WTC11 (cell line): ENCODE measurements at regions not wholly inside any gene's neighbourhood (a gene's known extent, or its start where the extent isn't known, plus 50 kb on each side); places are given as distances from the start of the nearest gene placed in this dataset.

Source experiments
- ATAC-seq: fragments of 200-7000 bp; cut with Tn5 transposase; 2 replicates; pipeline ENCODE4 v1.10.0; 2021; ENCODE audit warnings: mild to moderate bottlenecking, moderate library complexity
- CTCF ChIA-PET: fragments of 300-600 bp; sonication (Branson Sonifier 250); formaldehyde crosslinking; loops from one replicate; lab custom pipeline; 2021; ENCODE audit warnings: antibody characterized with exemption; lab: Charles Lee
- POLR2A ChIA-PET: fragments of 350-600 bp; sonication (Branson Sonifier 250); formaldehyde crosslinking; loops from one replicate; lab custom pipeline; 2021; ENCODE audit warnings: antibody characterized with exemption; lab: Charles Lee
- DNase-seq: peaks from one replicate; pipeline ENCODE4 v3.0.0; 2021; ENCODE audit warnings: low spot score
- H3K27ac Mint-ChIP-seq: 2 replicates; pipeline ENCODE4 v1.8.0; 2021; ENCODE audit warnings: mixed read lengths
- H3K27me3 Mint-ChIP-seq: 2 replicates; pipeline ENCODE4 v1.8.0; 2021; ENCODE audit warnings: low read depth, mild to moderate bottlenecking, moderate library complexity, mixed read lengths
- H3K36me3 Mint-ChIP-seq: 2 replicates; pipeline ENCODE4 v1.8.0; 2021; ENCODE audit warnings: mixed read lengths
- H3K4me1 Mint-ChIP-seq: 2 replicates; pipeline ENCODE4 v1.8.0; 2022; ENCODE audit warnings: mixed read lengths
- H3K4me3 Mint-ChIP-seq: 2 replicates; pipeline ENCODE4 v1.8.0; 2021; ENCODE audit warnings: mild to moderate bottlenecking, moderate library complexity, mixed read lengths
- H3K9me3 Mint-ChIP-seq: 2 replicates; pipeline ENCODE4 v1.8.0; 2021; ENCODE audit warnings: mixed read lengths
- CBFB ChIP-seq: sonication (generic); formaldehyde crosslinking; IDR thresholded peaks from 2 replicates; pipeline ENCODE4 v1.8.1; 2022; ENCODE audit warnings: mild to moderate bottlenecking, low read depth, missing genetic modification reagents
- E2F4 ChIP-seq: sonication (generic); formaldehyde crosslinking; IDR thresholded peaks from 2 replicates; pipeline ENCODE4 v1.8.1; 2022; ENCODE audit warnings: low read depth, mild to moderate bottlenecking, moderate library complexity, missing genetic modification reagents, borderline replicate concordance
- EMX1 ChIP-seq: fragments of 250-450 bp; sonication (Bioruptor Pico); IDR thresholded peaks from 2 replicates; pipeline ENCODE4 v1.8.0; 2021; ENCODE audit warnings: mild to moderate bottlenecking
- HMGXB4 ChIP-seq: sonication (generic); formaldehyde crosslinking; IDR thresholded peaks from 2 replicates; pipeline ENCODE4 v1.8.1; 2023; ENCODE audit warnings: mild to moderate bottlenecking, moderate library complexity, missing genetic modification reagents
- MXD4 ChIP-seq: fragments of 250-450 bp; sonication (Bioruptor Pico); IDR thresholded peaks from 2 replicates; pipeline ENCODE4 v1.8.0; 2021; ENCODE audit warnings: mild to moderate bottlenecking, moderate library complexity, borderline replicate concordance
- NFYB ChIP-seq: sonication (generic); formaldehyde crosslinking; conservative IDR thresholded peaks from 2 replicates; pipeline ENCODE4 v1.8.0; 2022; ENCODE audit warnings: low read depth, missing genetic modification reagents
- NR1H2 ChIP-seq: sonication (generic); formaldehyde crosslinking; IDR thresholded peaks from 2 replicates; pipeline ENCODE4 v1.9.0; 2021; ENCODE audit warnings: mild to moderate bottlenecking, moderate library complexity, missing genetic modification reagents
- USF2 ChIP-seq: sonication (generic); formaldehyde crosslinking; IDR thresholded peaks from 2 replicates; pipeline ENCODE4 v1.8.1; 2023; ENCODE audit warnings: mild to moderate bottlenecking, missing genetic modification reagents, moderate library complexity
- ZNF138 ChIP-seq: sonication (generic); formaldehyde crosslinking; conservative IDR thresholded peaks from 2 replicates; pipeline ENCODE4 v1.8.1; 2022; ENCODE audit warnings: mild to moderate bottlenecking, moderate library complexity, missing genetic modification reagents
- TF ChIP-seq, protein P1 (sequence below): sonication (generic); formaldehyde crosslinking; IDR thresholded peaks from 2 replicates; pipeline ENCODE4 v1.8.0; 2022; ENCODE audit warnings: missing genetic modification reagents

DNA sequence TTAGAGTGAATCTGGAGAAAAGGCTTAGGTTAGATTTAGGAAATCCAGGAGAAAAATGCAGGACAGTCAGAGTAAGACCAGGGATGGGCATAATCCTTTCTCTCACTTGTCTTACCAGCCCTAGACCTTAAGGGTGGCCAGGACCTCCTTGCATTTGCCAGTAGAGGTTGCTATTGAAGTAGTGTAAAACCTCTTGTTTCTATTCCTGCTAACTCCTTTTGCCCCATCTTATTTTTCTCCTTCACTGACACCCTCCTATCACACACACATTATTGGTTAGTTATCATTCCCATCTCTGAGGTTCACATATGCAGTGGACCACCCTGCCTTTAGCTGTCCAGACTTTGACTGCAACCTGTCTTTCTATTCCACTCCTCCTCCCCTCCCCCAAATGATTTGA is 75.0 kb upstream of the MACF1 start:
- peaks cover 68% of the 10 kb centered on the region for H3K4me1 Mint-ChIP-seq
- no peaks in the 10 kb centered on the region for H3K9me3 Mint-ChIP-seq
- ATAC-seq (peak; percentile 26), DNase-seq (no peak)
- no peak overlapping the region for H3K4me3 Mint-ChIP-seq
- TF ChIP-seq ZNF138 (CRISPR knock-in tag) (no peak), NR1H2 (CRISPR knock-in tag) (no peak), MXD4 (CRISPR knock-in tag) (no peak)
- TF ChIP-seq, protein P1, sequence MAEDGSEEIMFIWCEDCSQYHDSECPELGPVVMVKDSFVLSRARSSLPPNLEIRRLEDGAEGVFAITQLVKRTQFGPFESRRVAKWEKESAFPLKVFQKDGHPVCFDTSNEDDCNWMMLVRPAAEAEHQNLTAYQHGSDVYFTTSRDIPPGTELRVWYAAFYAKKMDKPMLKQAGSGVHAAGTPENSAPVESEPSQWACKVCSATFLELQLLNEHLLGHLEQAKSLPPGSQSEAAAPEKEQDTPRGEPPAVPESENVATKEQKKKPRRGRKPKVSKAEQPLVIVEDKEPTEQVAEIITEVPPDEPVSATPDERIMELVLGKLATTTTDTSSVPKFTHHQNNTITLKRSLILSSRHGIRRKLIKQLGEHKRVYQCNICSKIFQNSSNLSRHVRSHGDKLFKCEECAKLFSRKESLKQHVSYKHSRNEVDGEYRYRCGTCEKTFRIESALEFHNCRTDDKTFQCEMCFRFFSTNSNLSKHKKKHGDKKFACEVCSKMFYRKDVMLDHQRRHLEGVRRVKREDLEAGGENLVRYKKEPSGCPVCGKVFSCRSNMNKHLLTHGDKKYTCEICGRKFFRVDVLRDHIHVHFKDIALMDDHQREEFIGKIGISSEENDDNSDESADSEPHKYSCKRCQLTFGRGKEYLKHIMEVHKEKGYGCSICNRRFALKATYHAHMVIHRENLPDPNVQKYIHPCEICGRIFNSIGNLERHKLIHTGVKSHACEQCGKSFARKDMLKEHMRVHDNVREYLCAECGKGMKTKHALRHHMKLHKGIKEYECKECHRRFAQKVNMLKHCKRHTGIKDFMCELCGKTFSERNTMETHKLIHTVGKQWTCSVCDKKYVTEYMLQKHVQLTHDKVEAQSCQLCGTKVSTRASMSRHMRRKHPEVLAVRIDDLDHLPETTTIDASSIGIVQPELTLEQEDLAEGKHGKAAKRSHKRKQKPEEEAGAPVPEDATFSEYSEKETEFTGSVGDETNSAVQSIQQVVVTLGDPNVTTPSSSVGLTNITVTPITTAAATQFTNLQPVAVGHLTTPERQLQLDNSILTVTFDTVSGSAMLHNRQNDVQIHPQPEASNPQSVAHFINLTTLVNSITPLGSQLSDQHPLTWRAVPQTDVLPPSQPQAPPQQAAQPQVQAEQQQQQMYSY (CRISPR knock-in tag): peak; percentile 58; the same call in 1 of the 2 replicates
- H3K36me3 Mint-ChIP-seq: peaks cover 14% of the 10 kb centered on the region
- H3K27ac Mint-ChIP-seq: peak overlapping the region; percentile 84; the same call in 1 of the 2 replicates
- no peaks in the 10 kb centered on the region for H3K27me3 Mint-ChIP-seq
- POLR2A ChIA-PET: no interaction called here
- CTCF ChIA-PET: interaction anchor here (1.6 to 6.7 kb wide), 3 partner anchors 12 to 129 kb away, joined by 5 to 130 read pairs (median 6); no protein-coding TSS in a partner anchor

GRCh38 chr1:39130325-39130724 is 74.2 kb upstream of the MACF1 start:
- Mint-ChIP-seq H3K27ac (peak overlapping the region; percentile 58), H3K27me3 (no peaks in the 10 kb centered on the region), H3K4me1 (peaks cover 64% of the 10 kb centered on the region), H3K9me3 (no peaks in the 10 kb centered on the region), H3K4me3 (peak overlapping the region; percentile 34; the same call in 1 of the 2 replicates), H3K36me3 (peaks cover 9% of the 10 kb centered on the region)
- ChIA-PET POLR2A (no interaction called here), CTCF (interaction anchor here (1.6 to 6.7 kb wide), 2 partner anchors 61 to 128 kb away, joined by 6 to 130 read pairs; no protein-coding TSS in a partner anchor)
- TF ChIP-seq USF2 (CRISPR knock-in tag) (no peak), HMGXB4 (CRISPR knock-in tag) (no peak), NR1H2 (CRISPR knock-in tag) (no peak), E2F4 (CRISPR knock-in tag) (no peak)
- DNase-seq (no peak), ATAC-seq (no peak)

DNA sequence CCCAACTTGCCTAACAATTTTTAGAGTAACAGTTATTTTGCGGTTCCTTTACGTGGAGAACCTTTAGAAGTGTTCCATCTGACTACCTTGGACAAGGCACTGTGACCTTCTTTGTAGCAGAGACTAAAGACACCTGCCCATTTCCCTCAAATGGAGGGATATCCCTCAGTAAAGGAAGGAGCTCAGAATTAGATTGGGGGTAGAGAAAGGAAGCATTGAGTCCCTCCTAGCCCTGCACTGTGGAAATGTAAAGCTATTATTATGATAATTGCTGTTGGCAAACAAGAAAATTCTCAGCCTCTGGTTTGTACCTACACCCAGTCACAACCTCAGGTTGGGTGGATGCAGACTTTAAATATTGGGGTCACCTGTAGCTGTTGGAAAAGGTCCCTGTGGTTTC is 72.6 kb upstream of the MACF1 start:
- CTCF ChIA-PET: interaction anchor here (0.5 to 6.7 kb wide), 21 partner anchors 9 to 141 kb away, joined by 3 to 130 read pairs (median 10); partner anchors contain the start of gene MACF1

More for the DNA sequence above, 72.6 kb upstream of the MACF1 start:
- Mint-ChIP-seq H3K4me3 (peak overlapping the region; percentile 34), H3K9me3 (no peaks in the 10 kb centered on the region), H3K36me3 (peaks cover 2% of the 10 kb centered on the region; the same call in 1 of the 2 replicates), H3K27ac (peak overlapping the region; percentile 98), H3K27me3 (no peaks in the 10 kb centered on the region), H3K4me1 (peaks cover 70% of the 10 kb centered on the region)
- POLR2A ChIA-PET: interaction anchor here (0.6 to 3.3 kb wide), 8 partner anchors 10 to 131 kb away, joined by 3 to 27 read pairs (median 4); no protein-coding TSS in a partner anchor
- TF ChIP-seq NFYB (CRISPR knock-in tag): no peak
- TF ChIP-seq CBFB (CRISPR knock-in tag): no peak
- TF ChIP-seq EMX1 (CRISPR knock-in tag): 0 out of 2 replicates have a peak, but pooled peaks have one; percentile 5
- DNase-seq (no peak), ATAC-seq (peak; percentile 34)
